GM12892 (cell line): ENCODE measurements at regions not wholly inside any gene's neighbourhood (a gene's known extent, or its start where the extent isn't known, plus 50 kb on each side); places are given as distances from the start of the nearest gene placed in this dataset.

Experiments used
- POLR2A ChIP-seq: IDR thresholded peaks from 2 replicates; pipeline ENCODE4 v1.6.1; 2011; ENCODE audit warnings: low read depth, low read length, control low read depth
- POLR2AphosphoS5 ChIP-seq: IDR thresholded peaks from 2 replicates; pipeline ENCODE4 v1.6.1; 2011; ENCODE audit warnings: low read depth, low read length, control low read depth

- TF ChIP-seq POLR2A, result no peak
- no peak for TF ChIP-seq POLR2AphosphoS5
Measured at GRCh38 chr13:69142101-69142500, 965.5 kb upstream of the ATXN8OS start.
